ENCODE measurements at regions not wholly inside any gene's neighbourhood (a gene's known extent, or its start where the extent isn't known, plus 50 kb on each side); places are given as distances from the start of the nearest gene placed in this dataset.

- Histone ChIP-seq H3K27ac (no peak overlapping the region), H3K4me1 (peaks cover 0 to 4% of the 10 kb centered on the region in 2 donors), H3K4me3 (no peak overlapping the region), H3K9me3 (no peaks in the 10 kb centered on the region), H3K36me3 (no peaks in the 10 kb centered on the region), H3K27me3 (no peaks in the 10 kb centered on the region)
- ATAC-seq (peak; percentile 36), DNase-seq (no peak)
- no peak for TF ChIP-seq CTCF (IDR thresholded peaks at IDR 0.05)
- intact Hi-C loops (cut with DNase I): no loop called here
These were observed 214.3 kb upstream of the ADAMTS9 start for GRCh38 chr3:64901986-64902516.

GRCh38 chr3:64901522-64901885 lies 213.7 kb upstream of the ADAMTS9 start:
- peak; percentile 27 for ATAC-seq
- intact Hi-C loops (cut with DNase I): no loop called here
- TF ChIP-seq CTCF (IDR thresholded peaks at IDR 0.05): no peak
- Histone ChIP-seq H3K4me3 (no peak overlapping the region), H3K9me3 (no peaks in the 10 kb centered on the region), H3K4me1 (peaks cover 0 to 4% of the 10 kb centered on the region in 2 donors), H3K36me3 (no peaks in the 10 kb centered on the region), H3K27ac (no peak overlapping the region), H3K27me3 (no peaks in the 10 kb centered on the region)
- no peak for DNase-seq

- ATAC-seq (no peak), DNase-seq (no peak)
- Histone ChIP-seq H3K36me3 (no peaks in the 10 kb centered on the region), H3K4me3 (no peak overlapping the region), H3K27ac (no peak overlapping the region), H3K27me3 (no peaks in the 10 kb centered on the region), H3K4me1 (peaks cover 0 to 4% of the 10 kb centered on the region in 2 donors), H3K9me3 (no peaks in the 10 kb centered on the region)
- no peak for TF ChIP-seq CTCF (IDR thresholded peaks at IDR 0.05)
- intact Hi-C loops (cut with DNase I): no loop called here
These were observed 213.1 kb upstream of the ADAMTS9 start for GRCh38 chr3:64900617-64901521.

GRCh38 chr3:64900156-64900555 lies 212.4 kb upstream of the ADAMTS9 start:
- intact Hi-C loops (cut with DNase I): no loop called here
- H3K27ac ChIP-seq: no peak overlapping the region
- DNase-seq (no peak), ATAC-seq (no peak)
- no peaks in the 10 kb centered on the region for H3K27me3 ChIP-seq
- H3K36me3 ChIP-seq: no peaks in the 10 kb centered on the region
- TF ChIP-seq CTCF (IDR thresholded peaks at IDR 0.05): no peak
- no peak overlapping the region for H3K4me3 ChIP-seq
- peaks cover 0 to 4% of the 10 kb centered on the region in 2 donors for H3K4me1 ChIP-seq
- H3K9me3 ChIP-seq: no peaks in the 10 kb centered on the region

GRCh38 chr3:64898941-64899340 lies 211.1 kb upstream of the ADAMTS9 start:
- no peaks in the 10 kb centered on the region for H3K27me3 ChIP-seq
- no peak overlapping the region for H3K4me3 ChIP-seq
- no peaks in the 10 kb centered on the region for H3K36me3 ChIP-seq
- peaks cover 0 to 4% of the 10 kb centered on the region in 2 donors for H3K4me1 ChIP-seq
- no peak for TF ChIP-seq CTCF (IDR thresholded peaks at IDR 0.05)
- intact Hi-C loops (cut with DNase I): no loop called here
- no peak for DNase-seq
- H3K9me3 ChIP-seq: no peaks in the 10 kb centered on the region
- H3K27ac ChIP-seq: no peak overlapping the region
- ATAC-seq: no peak
